ENCODE measurements at regions not wholly inside any gene's neighbourhood (a gene's known extent, or its start where the extent isn't known, plus 50 kb on each side); places are given as distances from the start of the nearest gene placed in this dataset.

GRCh38 chr20:53800418-53800817, 206.8 kb upstream of the ZNF217 start:
- TF ChIP-seq CTCF (IDR thresholded peaks at IDR 0.05; ENCODE audit: insufficient read depth, low read length, poor library complexity, severe bottlenecking) (no peak), EZH2phosphoT487 (conservative IDR thresholded peaks at IDR 0.05; ENCODE audit: low read length) (no peak)

Measured in SU-DHL-6 (cell line).